ENCODE measurements at regions not wholly inside any gene's neighbourhood (a gene's known extent, or its start where the extent isn't known, plus 50 kb on each side); places are given as distances from the start of the nearest gene placed in this dataset.

DNA sequence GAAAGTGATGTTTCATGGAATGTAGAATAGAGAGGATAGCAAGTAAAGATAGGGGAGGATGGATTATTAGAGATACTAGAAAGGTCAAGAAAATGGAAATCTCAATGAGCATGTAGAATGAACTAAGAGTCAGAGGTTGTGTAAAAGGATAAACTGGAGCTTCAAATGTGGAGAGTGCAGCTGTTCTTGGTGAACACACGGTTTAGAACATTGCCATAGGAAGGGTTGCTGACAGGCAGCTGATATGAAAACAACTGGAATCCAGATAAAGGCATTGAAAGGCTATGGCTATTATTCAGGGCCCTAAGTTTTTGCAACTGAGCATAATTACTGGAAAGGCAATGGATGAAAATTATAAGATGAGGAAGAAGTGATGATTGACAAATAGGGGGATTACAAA lies 239.6 kb upstream of the VEGFC start:
- no peak overlapping the region for H3K4me3 ChIP-seq (ENCODE audit: low read depth, low read length)
- DNase-seq (ENCODE audit: low read depth): no peak
- TF ChIP-seq MYC (IDR thresholded peaks at IDR 0.05; ENCODE audit: low read depth, low read length) (no peak), POLR2A (IDR thresholded peaks at IDR 0.05; ENCODE audit: extremely low read depth, insufficient read length) (no peak)
- TF ChIP-seq, protein P1, sequence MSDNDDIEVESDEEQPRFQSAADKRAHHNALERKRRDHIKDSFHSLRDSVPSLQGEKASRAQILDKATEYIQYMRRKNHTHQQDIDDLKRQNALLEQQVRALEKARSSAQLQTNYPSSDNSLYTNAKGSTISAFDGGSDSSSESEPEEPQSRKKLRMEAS (IDR thresholded peaks at IDR 0.05; ENCODE audit: low read depth, low read length): no peak
- TF ChIP-seq, protein P2, sequence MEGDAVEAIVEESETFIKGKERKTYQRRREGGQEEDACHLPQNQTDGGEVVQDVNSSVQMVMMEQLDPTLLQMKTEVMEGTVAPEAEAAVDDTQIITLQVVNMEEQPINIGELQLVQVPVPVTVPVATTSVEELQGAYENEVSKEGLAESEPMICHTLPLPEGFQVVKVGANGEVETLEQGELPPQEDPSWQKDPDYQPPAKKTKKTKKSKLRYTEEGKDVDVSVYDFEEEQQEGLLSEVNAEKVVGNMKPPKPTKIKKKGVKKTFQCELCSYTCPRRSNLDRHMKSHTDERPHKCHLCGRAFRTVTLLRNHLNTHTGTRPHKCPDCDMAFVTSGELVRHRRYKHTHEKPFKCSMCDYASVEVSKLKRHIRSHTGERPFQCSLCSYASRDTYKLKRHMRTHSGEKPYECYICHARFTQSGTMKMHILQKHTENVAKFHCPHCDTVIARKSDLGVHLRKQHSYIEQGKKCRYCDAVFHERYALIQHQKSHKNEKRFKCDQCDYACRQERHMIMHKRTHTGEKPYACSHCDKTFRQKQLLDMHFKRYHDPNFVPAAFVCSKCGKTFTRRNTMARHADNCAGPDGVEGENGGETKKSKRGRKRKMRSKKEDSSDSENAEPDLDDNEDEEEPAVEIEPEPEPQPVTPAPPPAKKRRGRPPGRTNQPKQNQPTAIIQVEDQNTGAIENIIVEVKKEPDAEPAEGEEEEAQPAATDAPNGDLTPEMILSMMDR (IDR thresholded peaks at IDR 0.05; ENCODE audit: low read depth, low read length): no peak

DNA sequence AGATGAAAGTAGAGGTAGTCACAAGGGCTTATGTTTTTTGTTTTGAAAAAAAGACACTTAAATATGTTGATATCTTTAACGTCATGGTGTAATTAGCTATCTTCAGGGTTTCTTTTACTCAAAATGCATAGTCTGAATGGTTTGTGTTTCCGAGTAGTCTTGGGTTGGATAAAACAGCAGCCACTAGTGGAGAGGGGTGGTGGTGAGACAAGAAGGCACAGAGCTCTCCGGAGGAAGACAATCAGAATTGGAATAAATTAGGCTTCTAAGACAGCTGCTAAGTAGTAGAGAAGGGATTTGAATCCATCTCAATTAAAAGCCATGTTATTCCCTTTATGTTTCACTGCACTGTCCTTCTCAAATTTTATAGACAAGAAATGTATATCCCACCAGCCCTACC lies 240.4 kb upstream of the VEGFC start:
- no peak for DNase-seq (ENCODE audit: low read depth)
- TF ChIP-seq POLR2A (IDR thresholded peaks at IDR 0.05; ENCODE audit: extremely low read depth, insufficient read length) (no peak), MYC (IDR thresholded peaks at IDR 0.05; ENCODE audit: low read depth, low read length) (no peak)
- TF ChIP-seq, protein P2 (IDR thresholded peaks at IDR 0.05; ENCODE audit: low read depth, low read length): no peak
- TF ChIP-seq, protein P1 (IDR thresholded peaks at IDR 0.05; ENCODE audit: low read depth, low read length): no peak
- H3K4me3 ChIP-seq (ENCODE audit: low read depth, low read length): no peak overlapping the region

DNA sequence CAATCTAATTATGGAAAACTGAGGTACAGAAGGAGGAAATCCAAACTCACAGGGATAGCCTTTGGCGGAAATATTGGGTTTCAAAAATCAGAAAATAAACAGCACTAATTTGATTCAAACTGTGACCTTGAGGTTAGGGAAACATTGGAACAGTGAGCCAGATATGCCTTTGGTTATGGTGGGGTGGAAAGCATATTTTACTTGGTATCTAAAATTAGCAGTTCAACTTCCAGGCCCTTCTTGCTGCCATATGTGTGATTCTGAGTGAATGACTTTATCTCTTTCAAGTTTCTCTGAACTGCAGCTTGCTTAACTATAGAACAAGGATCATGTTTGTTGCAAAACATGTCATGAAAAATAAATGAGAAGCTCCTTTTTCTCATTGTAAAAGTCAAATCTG lies 240.9 kb upstream of the VEGFC start:
- no peak for DNase-seq (ENCODE audit: low read depth)
- no peak overlapping the region for H3K4me3 ChIP-seq (ENCODE audit: low read depth, low read length)
- TF ChIP-seq POLR2A (IDR thresholded peaks at IDR 0.05; ENCODE audit: extremely low read depth, insufficient read length) (no peak), MYC (IDR thresholded peaks at IDR 0.05; ENCODE audit: low read depth, low read length) (no peak)
- TF ChIP-seq, protein P1 (IDR thresholded peaks at IDR 0.05; ENCODE audit: low read depth, low read length): no peak
- TF ChIP-seq, protein P2 (IDR thresholded peaks at IDR 0.05; ENCODE audit: low read depth, low read length): no peak

DNA sequence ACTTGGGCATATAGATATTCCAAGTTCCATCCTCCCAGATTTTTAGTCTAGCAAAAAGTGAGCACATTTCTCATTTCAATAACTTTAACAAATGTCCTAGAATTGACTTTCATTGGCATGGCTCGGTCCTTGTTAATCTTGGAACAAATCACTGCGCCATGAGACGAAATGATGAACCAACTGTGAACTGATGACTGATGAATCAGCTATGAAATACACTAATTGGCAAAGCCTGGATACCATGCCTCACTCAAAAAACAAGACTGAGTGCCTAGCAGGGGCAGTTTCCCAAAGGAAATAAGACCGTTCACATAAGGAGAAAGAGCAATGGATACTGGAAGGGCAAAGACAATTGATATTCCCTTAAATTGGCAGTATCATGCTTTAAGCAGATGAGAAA lies 248.6 kb upstream of the VEGFC start:
- H3K4me3 ChIP-seq (ENCODE audit: low read depth, low read length): no peak overlapping the region
- TF ChIP-seq POLR2A (IDR thresholded peaks at IDR 0.05; ENCODE audit: extremely low read depth, insufficient read length): no peak
- TF ChIP-seq, protein P1 (IDR thresholded peaks at IDR 0.05; ENCODE audit: low read depth, low read length): no peak
- TF ChIP-seq, protein P2 (IDR thresholded peaks at IDR 0.05; ENCODE audit: low read depth, low read length): no peak
- no peak for TF ChIP-seq MYC (IDR thresholded peaks at IDR 0.05; ENCODE audit: low read depth, low read length)
- DNase-seq (ENCODE audit: low read depth): no peak

DNA sequence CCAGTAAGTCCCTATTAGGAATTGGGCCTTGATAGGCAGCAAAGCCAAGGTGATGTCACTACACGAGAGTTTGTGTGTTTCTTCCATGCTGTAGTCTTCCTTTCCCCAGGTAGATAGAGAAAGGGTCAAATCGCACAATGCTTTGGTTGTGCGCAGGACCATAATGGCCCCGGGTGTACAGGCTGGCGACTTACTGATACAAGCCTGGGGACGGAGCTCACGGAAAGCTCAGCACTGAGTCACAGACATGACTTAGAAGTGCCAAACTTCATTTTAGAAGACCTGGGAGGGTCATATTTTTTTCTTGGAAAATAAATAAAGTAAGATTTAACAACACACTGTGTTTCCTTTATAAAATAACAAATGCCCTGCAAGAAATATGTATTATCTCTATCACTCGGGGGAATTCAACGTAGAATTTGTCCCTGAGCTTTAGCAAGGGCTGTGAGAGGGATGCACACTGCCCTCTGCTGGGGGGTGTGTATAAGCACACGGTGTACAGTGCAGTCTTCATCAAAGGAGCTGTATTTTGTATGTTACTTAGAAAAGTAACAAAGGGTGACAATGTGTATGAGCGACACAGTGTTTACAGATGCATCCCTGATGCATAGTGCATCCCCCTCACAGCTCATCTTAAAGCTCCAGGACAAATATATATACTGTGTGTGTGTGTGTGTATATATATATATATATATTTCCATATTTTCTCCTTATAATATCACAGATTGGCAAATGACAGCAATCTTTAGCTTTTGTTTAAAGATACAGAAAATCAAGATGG lies 254.5 kb upstream of the VEGFC start:
- no peak overlapping the region for H3K4me3 ChIP-seq (ENCODE audit: low read depth, low read length)
- TF ChIP-seq, protein P2 (IDR thresholded peaks at IDR 0.05; ENCODE audit: low read depth, low read length): peak; percentile 72
- TF ChIP-seq MYC (IDR thresholded peaks at IDR 0.05; ENCODE audit: low read depth, low read length) (no peak), POLR2A (IDR thresholded peaks at IDR 0.05; ENCODE audit: extremely low read depth, insufficient read length) (no peak)
- TF ChIP-seq, protein P1 (IDR thresholded peaks at IDR 0.05; ENCODE audit: low read depth, low read length): no peak
- DNase-seq (ENCODE audit: low read depth): peak; percentile 69

Measured in NB4 (cell line).